Gastroesophageal sphincter (tissue), 4 donors: ENCODE measurements at regions not wholly inside any gene's neighbourhood (a gene's known extent, or its start where the extent isn't known, plus 50 kb on each side); places are given as distances from the start of the nearest gene placed in this dataset.

Experiments used
- ATAC-seq: fragments of 150-250 bp; one replicate; pipeline ENCODE4 v1.9.1; 2016; ENCODE audit warnings: mild to moderate bottlenecking, moderate library complexity
- H3K27ac ChIP-seq, 4 donors: fragments of 200-600 bp; sonication (generic) in 3 of 4; 1 replicate in 3 of 4; 2 replicates in 1 of 4; pipeline ENCODE4 v1.5.1; 2016 to 2019
- H3K27me3 ChIP-seq: fragments of 200-600 bp; sonication (generic); one replicate; pipeline ENCODE4 v1.5.1; 2019
- H3K36me3 ChIP-seq, 2 donors: fragments of 200-600 bp; sonication (generic); one replicate each; pipeline ENCODE4 v1.5.1; 2019; ENCODE audit warnings: control low read depth in 1 of 2
- H3K4me1 ChIP-seq, 3 donors: fragments of 200-600 bp; sonication (generic); 1 replicate in 2 of 3; 2 replicates in 1 of 3; pipeline ENCODE4 v1.5.1; 2016 to 2019; ENCODE audit warnings: control low read depth in 2 of 3
- H3K4me3 ChIP-seq, 2 donors: fragments of 200-600 bp; sonication (generic); one replicate each; pipeline ENCODE4 v1.5.1; 2019; ENCODE audit warnings: mild to moderate bottlenecking in 1 of 2, moderate library complexity in 1 of 2
- H3K9me3 ChIP-seq, 3 donors: fragments of 200-600 bp; sonication (generic); one replicate each; pipeline ENCODE4 v1.5.1; 2017 to 2019; ENCODE audit warnings: control low read depth in 2 of 3
- CTCF ChIP-seq, 4 experiments: fragments of 200-600 bp in 2 of 4; fragments of 450-650 bp in 2 of 4; sonication (generic) in 1 of 4; IDR thresholded peaks; one replicate each; pipeline ENCODE4 v1.5.1; 2017 to 2019; ENCODE audit warnings: antibody characterized with exemption in 4 of 4, mild to moderate bottlenecking in 2 of 4, moderate library complexity in 2 of 4
- EP300 ChIP-seq: sonication (generic); formaldehyde crosslinking; IDR thresholded peaks from one replicate; pipeline ENCODE4 v1.6.1; 2017; ENCODE audit warnings: antibody characterized with exemption, mild to moderate bottlenecking
- POLR2A ChIP-seq, 2 donors: fragments of 450-650 bp; IDR thresholded peaks; one replicate each; pipeline ENCODE4 v1.6.1; 2017; ENCODE audit warnings: antibody characterized with exemption in 2 of 2, mild to moderate bottlenecking in 2 of 2, moderate library complexity in 1 of 2
- POLR2AphosphoS5 ChIP-seq: sonication (generic); formaldehyde crosslinking; IDR thresholded peaks from one replicate; pipeline ENCODE4 v1.6.1; 2017; ENCODE audit warnings: antibody characterized with exemption
- WGBS, 2 donors: methylation state at CpG; one replicate each; pipeline ENCODE4 v1.1.5; 2018; ENCODE audit warnings: low coverage in 1 of 2; 5-methylcytosine and 5-hydroxymethylcytosine counted together

GRCh38 chr5:38051711-38052511 is 206.4 kb upstream of the EGFLAM start:
- H3K4me1 ChIP-seq = peaks cover 0 to 15% (median 2%) of the 10 kb centered on the region in 3 donors
- H3K27me3 ChIP-seq = no peaks in the 10 kb centered on the region
- no peak overlapping the region for H3K27ac ChIP-seq
- no peaks in the 10 kb centered on the region for H3K9me3 ChIP-seq
- H3K36me3 ChIP-seq = no peaks in the 10 kb centered on the region
- no peak for TF ChIP-seq POLR2AphosphoS5
- no peak overlapping the region for H3K4me3 ChIP-seq
- 79 to 82% methylated on average over 9 to 12 of the region's 12 CpGs for WGBS, 2 donors
- no peak for ATAC-seq

GRCh38 chr5:38048400-38048799 is 208.6 kb upstream of the GDNF start:
- TF ChIP-seq POLR2A (IDR thresholded peaks at IDR 0.05) (no peak), EP300 (no peak), POLR2AphosphoS5 (no peak), CTCF (IDR thresholded peaks at IDR 0.05) (no peak)
- H3K27me3 ChIP-seq = no peaks in the 10 kb centered on the region
- WGBS, 2 donors = 64 to 67% methylated on average over 2 to 3 of the region's 3 CpGs
- no peak overlapping the region for H3K4me3 ChIP-seq
- no peaks in the 10 kb centered on the region for H3K9me3 ChIP-seq
- H3K4me1 ChIP-seq = peaks cover 0 to 20% (median 2%) of the 10 kb centered on the region in 3 donors
- no peak for ATAC-seq
- H3K27ac ChIP-seq = no peak overlapping the region
- no peaks in the 10 kb centered on the region for H3K36me3 ChIP-seq

- Histone ChIP-seq H3K27me3 (no peaks in the 10 kb centered on the region), H3K27ac (no peak overlapping the region), H3K4me3 (no peak overlapping the region), H3K4me1 (peaks cover 0 to 28% (median 2%) of the 10 kb centered on the region in 3 donors), H3K9me3 (no peaks in the 10 kb centered on the region), H3K36me3 (no peaks in the 10 kb centered on the region)
- WGBS, 2 donors = 43 to 83% methylated on average over 1 to 6 of the region's 7 CpGs
- no peak for ATAC-seq
- no peak for TF ChIP-seq CTCF (IDR thresholded peaks at IDR 0.05)
- no peak for TF ChIP-seq EP300
- TF ChIP-seq POLR2AphosphoS5 = no peak
- TF ChIP-seq POLR2A (IDR thresholded peaks at IDR 0.05) = no peak
Measured at GRCh38 chr5:38046103-38046502, 206.3 kb upstream of the GDNF start.

GRCh38 chr5:38045446-38045845 is 205.6 kb upstream of the GDNF start:
- H3K27me3 ChIP-seq = no peaks in the 10 kb centered on the region
- no peaks in the 10 kb centered on the region for H3K36me3 ChIP-seq
- H3K27ac ChIP-seq = no peak overlapping the region
- 80% methylated on average over 1 of the region's 1 CpG; no CpG with 5 or more reads in 1 of the 2 donors for WGBS, 2 donors
- TF ChIP-seq POLR2AphosphoS5 (no peak), EP300 (no peak), POLR2A (IDR thresholded peaks at IDR 0.05) (no peak), CTCF (IDR thresholded peaks at IDR 0.05) (no peak)
- peaks cover 0 to 28% (median 2%) of the 10 kb centered on the region in 3 donors for H3K4me1 ChIP-seq
- ATAC-seq = no peak
- no peak overlapping the region for H3K4me3 ChIP-seq
- no peaks in the 10 kb centered on the region for H3K9me3 ChIP-seq

- no peak for ATAC-seq
- no peaks in the 10 kb centered on the region for H3K27me3 ChIP-seq
- no peak overlapping the region for H3K4me3 ChIP-seq
- 79 to 80% methylated on average over 3 of the region's 3 CpGs for WGBS, 2 donors
- H3K36me3 ChIP-seq = no peaks in the 10 kb centered on the region
- H3K4me1 ChIP-seq = peaks cover 0 to 8% (median 0%) of the 10 kb centered on the region in 3 donors
- no peaks in the 10 kb centered on the region for H3K9me3 ChIP-seq
- no peak overlapping the region for H3K27ac ChIP-seq
- TF ChIP-seq POLR2AphosphoS5 (no peak), CTCF (IDR thresholded peaks at IDR 0.05) (no peak), EP300 (no peak), POLR2A (IDR thresholded peaks at IDR 0.05) (no peak)
Measured at GRCh38 chr5:38039826-38040225, 200.0 kb upstream of the GDNF start.
